Keratinocyte (primary cell): ENCODE measurements at regions not wholly inside any gene's neighbourhood (a gene's known extent, or its start where the extent isn't known, plus 50 kb on each side); places are given as distances from the start of the nearest gene placed in this dataset.

Experiments
- CTCF ChIP-seq, 3 experiments: IDR thresholded peaks in 1 of 3; conservative IDR thresholded peaks in 1 of 3; optimal IDR thresholded peaks in 1 of 3; 2 replicates in 2 of 3; 3 replicates in 1 of 3; pipeline versions ENCODE3 to v1.5.1; 2011; ENCODE audit warnings: low read length in 3 of 3, mild to moderate bottlenecking in 3 of 3, moderate library complexity in 2 of 3, control low read depth in 1 of 3, inconsistent platforms in 1 of 3; ENCODE audit not compliant: insufficient read depth in 2 of 3; ENCODE audit errors: extremely low read depth in 1 of 3
- EZH2 ChIP-seq: IDR thresholded peaks from one replicate; pipeline ENCODE4 v1.6.1; 2012; ENCODE audit warnings: inconsistent platforms, mild to moderate bottlenecking, low read length, moderate library complexity

- TF ChIP-seq CTCF (optimal IDR thresholded peaks at IDR 0.05 in 1 of 3, IDR thresholded peaks at IDR 0.05 in 1 of 3, conservative IDR thresholded peaks at IDR 0.05 in 1 of 3; ENCODE audit: extremely low read depth in 1 of 3, insufficient read depth in 2 of 3, low read length in 3 of 3) (no peak), EZH2 (no peak)
These were observed 187.8 kb upstream of the LRFN5 start for GRCh38 chr14:41418851-41419250.
